ENCODE measurements at regions not wholly inside any gene's neighbourhood (a gene's known extent, or its start where the extent isn't known, plus 50 kb on each side); places are given as distances from the start of the nearest gene placed in this dataset.

DNA sequence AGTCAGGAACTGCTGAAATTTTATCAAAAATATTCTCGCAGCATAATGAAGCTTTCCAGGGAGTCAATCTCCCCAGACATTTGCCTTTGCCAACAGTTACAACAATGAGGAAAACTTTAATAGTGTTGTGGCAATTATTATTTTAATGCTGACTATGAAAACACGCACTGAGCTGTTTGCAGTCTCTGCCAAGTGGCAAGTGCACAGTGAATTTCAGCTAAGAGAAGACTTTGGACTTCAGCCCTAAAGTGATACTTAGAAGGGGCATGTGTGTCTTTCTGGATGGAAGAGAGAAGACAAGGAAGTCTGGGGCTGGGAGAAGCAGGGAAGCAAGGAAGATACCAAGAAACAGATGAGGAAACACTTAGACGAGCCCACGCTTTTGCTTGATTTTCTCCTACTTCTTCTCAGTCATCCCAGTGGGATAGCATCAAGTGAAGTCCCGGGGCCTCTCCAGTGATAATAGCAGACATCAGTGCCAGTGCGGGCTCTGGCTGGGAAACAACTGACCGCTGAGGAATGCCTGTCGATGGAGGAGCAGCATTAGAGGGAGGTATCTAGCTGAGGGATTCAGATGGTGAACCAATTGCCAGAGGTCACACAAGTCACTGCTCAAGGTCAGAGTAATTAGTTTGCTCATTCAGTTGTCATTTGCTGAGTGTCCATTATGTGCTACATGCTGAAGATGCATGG lies 196.3 kb downstream of the TTLL7 start:
- H3K27ac Mint-ChIP-seq: no peak overlapping the region

DNA sequence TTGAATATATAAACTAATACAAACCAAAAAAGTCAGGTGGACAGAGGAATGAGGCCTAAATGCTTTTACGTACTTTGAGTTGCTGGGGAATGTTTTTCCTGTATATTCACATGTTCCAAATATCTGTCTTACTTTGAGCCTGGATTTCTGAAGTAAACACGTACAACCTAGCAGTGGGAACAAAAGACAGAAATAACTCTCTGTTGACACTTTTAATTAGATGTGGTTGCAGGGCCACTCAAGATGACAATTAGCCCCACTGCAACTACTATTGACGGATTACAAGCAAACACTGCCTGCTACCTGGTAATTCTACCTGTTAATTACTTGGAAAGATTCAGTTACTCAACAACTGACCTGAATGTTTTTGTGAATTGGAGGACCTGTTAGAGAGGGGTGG lies 196.9 kb downstream of the TTLL7 start:
- Mint-ChIP-seq H3K27me3 (ENCODE audit: low read depth) (no peaks in the 10 kb centered on the region), H3K4me3 (no peak overlapping the region), H3K4me1 (peaks cover 26% of the 10 kb centered on the region), H3K27ac (no peak overlapping the region), H3K9me3 (no peaks in the 10 kb centered on the region), H3K36me3 (no peaks in the 10 kb centered on the region)
- no peak for DNase-seq (ENCODE audit: low spot score in 2 of 2, unreplicated experiment in 2 of 2)
- TF ChIP-seq, protein P1, sequence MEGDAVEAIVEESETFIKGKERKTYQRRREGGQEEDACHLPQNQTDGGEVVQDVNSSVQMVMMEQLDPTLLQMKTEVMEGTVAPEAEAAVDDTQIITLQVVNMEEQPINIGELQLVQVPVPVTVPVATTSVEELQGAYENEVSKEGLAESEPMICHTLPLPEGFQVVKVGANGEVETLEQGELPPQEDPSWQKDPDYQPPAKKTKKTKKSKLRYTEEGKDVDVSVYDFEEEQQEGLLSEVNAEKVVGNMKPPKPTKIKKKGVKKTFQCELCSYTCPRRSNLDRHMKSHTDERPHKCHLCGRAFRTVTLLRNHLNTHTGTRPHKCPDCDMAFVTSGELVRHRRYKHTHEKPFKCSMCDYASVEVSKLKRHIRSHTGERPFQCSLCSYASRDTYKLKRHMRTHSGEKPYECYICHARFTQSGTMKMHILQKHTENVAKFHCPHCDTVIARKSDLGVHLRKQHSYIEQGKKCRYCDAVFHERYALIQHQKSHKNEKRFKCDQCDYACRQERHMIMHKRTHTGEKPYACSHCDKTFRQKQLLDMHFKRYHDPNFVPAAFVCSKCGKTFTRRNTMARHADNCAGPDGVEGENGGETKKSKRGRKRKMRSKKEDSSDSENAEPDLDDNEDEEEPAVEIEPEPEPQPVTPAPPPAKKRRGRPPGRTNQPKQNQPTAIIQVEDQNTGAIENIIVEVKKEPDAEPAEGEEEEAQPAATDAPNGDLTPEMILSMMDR (IDR thresholded peaks at IDR 0.05; ENCODE audit: unreplicated experiment): no peak

More for the DNA sequence above, 196.3 kb downstream of the TTLL7 start:
- H3K4me1 Mint-ChIP-seq: peaks cover 26% of the 10 kb centered on the region
- H3K9me3 Mint-ChIP-seq: no peaks in the 10 kb centered on the region
- DNase-seq (ENCODE audit: low spot score in 2 of 2, unreplicated experiment in 2 of 2): no peak
- TF ChIP-seq, protein P1 (IDR thresholded peaks at IDR 0.05; ENCODE audit: unreplicated experiment): no peak
- no peak overlapping the region for H3K4me3 Mint-ChIP-seq
- H3K27me3 Mint-ChIP-seq (ENCODE audit: low read depth): no peaks in the 10 kb centered on the region
- H3K36me3 Mint-ChIP-seq: no peaks in the 10 kb centered on the region

DNA sequence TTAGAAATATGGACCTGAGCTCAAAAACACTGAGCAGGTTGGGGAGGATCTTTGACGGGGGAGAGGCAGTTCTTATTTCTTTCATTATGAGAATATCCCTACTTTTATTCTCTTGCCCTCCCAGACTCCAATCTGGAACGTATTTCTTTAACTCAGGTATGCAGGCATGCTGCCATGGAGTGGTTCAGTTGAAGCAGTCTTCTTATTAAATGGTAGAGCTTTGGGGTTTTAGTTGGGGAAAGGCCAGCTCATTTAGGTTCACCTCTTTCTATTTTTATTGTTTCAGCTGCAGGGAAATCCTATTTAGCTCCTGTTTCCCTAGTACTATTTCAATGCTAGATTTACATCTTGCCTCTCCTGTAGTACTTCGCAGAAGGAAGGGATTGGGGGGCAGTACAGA lies 198.9 kb downstream of the TTLL7 start:
- TF ChIP-seq, protein P1 (IDR thresholded peaks at IDR 0.05; ENCODE audit: unreplicated experiment): no peak
- no peaks in the 10 kb centered on the region for H3K36me3 Mint-ChIP-seq
- no peak overlapping the region for H3K4me3 Mint-ChIP-seq
- peaks cover 3% of the 10 kb centered on the region for H3K9me3 Mint-ChIP-seq
- H3K27ac Mint-ChIP-seq: no peak overlapping the region
- peaks cover 29% of the 10 kb centered on the region for H3K4me1 Mint-ChIP-seq
- no peaks in the 10 kb centered on the region for H3K27me3 Mint-ChIP-seq (ENCODE audit: low read depth)
- no peak for DNase-seq (ENCODE audit: low spot score in 2 of 2, unreplicated experiment in 2 of 2)

DNA sequence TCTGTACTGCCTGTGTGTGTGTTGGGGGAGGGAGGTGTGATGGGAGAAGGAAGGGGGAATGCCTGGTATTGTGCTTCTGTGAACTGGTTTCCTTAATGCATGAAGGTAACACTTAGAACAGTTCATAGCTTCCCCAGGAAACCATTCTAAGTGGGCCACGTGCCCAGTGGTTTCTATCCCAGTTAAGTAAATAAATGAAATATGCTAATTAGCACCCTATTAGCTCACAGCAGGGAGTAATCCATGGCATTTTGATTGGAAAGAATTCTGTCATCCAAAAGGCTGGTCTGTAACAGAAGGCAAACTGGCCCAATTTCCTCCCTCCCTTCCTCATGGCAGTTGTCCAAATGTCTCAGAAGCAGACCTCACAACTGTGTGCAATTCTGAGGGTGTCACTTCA lies 199.3 kb downstream of the TTLL7 start:
- H3K4me1 Mint-ChIP-seq: peaks cover 29% of the 10 kb centered on the region
- no peak overlapping the region for H3K4me3 Mint-ChIP-seq
- peaks cover 3% of the 10 kb centered on the region for H3K9me3 Mint-ChIP-seq
- no peak overlapping the region for H3K27ac Mint-ChIP-seq
- H3K36me3 Mint-ChIP-seq: no peaks in the 10 kb centered on the region
- TF ChIP-seq, protein P1 (IDR thresholded peaks at IDR 0.05; ENCODE audit: unreplicated experiment): no peak
- no peaks in the 10 kb centered on the region for H3K27me3 Mint-ChIP-seq (ENCODE audit: low read depth)
- DNase-seq (ENCODE audit: low spot score in 2 of 2, unreplicated experiment in 2 of 2): no peak

DNA sequence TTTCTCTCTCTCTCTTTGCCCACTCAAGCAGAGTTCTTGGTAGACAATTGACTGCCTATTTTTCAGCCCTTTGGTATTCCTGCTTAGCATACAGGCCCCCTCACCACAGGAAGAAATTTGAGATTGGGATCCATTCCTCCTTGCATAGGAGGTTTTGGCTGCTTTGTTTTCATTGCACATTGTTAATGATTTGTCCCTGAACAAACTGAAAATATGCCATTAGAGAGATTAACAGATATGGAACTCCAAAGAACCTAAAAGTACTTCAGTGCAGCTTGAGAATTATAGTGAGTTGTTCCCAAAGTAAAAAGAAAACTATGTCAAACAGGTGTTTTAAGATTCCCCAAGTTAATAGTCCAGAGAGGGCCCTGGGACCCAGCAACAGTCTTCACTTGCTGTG lies 200.0 kb downstream of the TTLL7 start:
- Mint-ChIP-seq H3K36me3 (no peaks in the 10 kb centered on the region), H3K4me3 (no peak overlapping the region), H3K9me3 (peaks cover 3% of the 10 kb centered on the region), H3K27me3 (ENCODE audit: low read depth) (no peaks in the 10 kb centered on the region), H3K4me1 (peaks cover 33% of the 10 kb centered on the region), H3K27ac (no peak overlapping the region)
- TF ChIP-seq, protein P1 (IDR thresholded peaks at IDR 0.05; ENCODE audit: unreplicated experiment): no peak
- DNase-seq (ENCODE audit: low spot score in 2 of 2, unreplicated experiment in 2 of 2): no peak
